GM20431 (cell line): ENCODE measurements at regions not wholly inside any gene's neighbourhood (a gene's known extent, or its start where the extent isn't known, plus 50 kb on each side); places are given as distances from the start of the nearest gene placed in this dataset.

ENCODE experiments used
- in situ Hi-C: fragments of 300-500 bp; cut with MseI, MboI; formaldehyde crosslinking; loops from one replicate; pipeline ENCODE4 v1.15.0; 2020; ENCODE audit warnings: low sequenced_read_pairs; ENCODE audit not compliant: unreplicated experiment

DNA sequence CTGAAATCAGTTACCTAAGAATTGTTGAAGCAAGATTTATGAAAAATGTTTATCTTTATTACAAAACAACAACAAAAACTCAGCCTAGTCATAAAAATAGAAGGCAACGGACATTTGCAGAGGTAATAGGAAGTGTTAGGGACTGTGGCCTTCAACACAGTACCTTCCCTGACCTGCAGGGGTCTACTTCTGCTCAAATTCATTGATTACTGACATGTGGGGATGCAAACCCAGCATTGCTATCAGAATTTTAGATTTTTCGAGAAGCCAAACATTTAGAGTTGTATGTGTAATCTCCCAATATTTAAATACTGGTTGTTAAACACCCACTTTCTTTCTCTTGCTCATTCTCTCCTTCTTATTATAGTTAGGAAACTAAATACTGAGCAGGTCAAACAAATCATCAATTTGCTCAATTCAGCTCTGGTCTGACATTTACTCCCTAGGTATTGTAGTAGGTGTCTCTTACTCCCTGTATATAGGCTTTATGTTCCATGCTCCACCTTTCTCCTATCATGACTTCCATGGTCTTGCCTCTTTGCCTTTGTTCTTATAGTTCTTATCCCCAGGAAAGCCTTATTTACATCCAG lies 198.5 kb downstream of the UBE2E3 start:
- in situ Hi-C loops = no loop called here

DNA sequence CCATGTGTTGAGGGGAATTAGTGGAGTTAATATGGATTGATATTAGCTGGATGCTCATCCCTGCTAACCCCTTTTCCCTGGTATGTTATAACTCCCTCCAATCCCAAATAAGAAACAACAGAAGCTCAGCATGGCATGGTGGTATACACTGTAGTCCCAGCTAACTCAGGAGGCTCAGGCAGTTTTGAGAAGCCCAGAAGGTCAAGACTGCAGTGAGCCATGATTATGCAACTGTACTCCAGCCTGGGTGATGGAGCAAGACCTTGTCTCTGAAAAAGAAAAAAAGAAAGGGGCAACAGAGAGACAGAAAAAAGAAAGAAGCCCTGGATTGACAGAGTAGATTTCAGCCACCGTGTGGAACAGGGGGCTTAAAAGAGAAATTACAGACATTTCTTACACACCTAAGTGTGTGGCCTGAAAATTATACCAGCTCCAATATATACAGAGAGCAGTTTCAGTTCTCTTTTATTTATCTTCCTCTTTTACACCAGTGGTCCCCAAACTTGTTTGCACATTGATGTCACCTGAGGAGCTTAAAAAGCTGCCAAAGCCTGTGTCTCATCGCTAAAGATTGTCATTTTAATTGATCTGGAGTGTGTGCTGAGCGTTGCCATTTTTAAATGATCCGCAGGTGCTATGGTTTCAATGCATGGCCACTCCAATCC lies 203.6 kb downstream of the UBE2E3 start:
- in situ Hi-C loops = no loop called here

DNA sequence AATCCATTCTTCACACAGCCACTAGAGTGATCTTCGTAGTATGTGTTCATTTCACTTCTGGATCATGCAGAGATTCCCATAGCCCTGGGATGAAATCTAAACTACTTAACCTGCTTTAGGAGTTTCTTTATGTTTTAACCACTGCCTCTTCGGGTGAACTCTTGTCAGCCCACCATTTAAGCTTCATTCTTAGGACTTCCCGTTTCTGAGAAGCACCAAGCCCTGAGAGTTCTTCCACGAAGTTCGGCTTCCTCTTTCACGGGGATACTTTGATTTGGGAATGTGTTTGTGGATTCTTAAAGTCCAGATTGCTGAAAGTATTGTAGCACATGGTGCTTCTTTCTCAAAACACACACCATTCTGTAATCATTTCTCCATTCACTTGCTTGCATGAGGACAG lies 205.0 kb downstream of the UBE2E3 start:
- in situ Hi-C loops = no loop called here

DNA sequence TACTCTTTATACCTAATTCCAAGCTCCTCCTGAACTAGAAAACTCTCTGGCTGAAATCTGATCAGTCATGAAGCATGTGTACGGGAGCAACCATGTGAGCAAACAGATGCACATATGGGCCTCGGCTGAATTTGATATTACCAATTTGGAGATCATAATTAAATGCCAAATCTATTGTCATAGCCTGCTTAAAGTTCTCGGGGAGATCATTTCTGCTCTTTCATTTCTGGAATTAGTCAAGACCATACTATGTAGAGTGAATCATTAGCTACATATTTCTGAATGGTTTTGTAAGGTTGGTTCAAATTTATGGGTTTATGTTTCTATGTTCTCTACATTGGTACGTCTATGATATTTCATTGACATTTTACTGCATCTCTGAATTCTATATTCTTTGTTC lies 205.5 kb downstream of the UBE2E3 start:
- in situ Hi-C loops = no loop called here

DNA sequence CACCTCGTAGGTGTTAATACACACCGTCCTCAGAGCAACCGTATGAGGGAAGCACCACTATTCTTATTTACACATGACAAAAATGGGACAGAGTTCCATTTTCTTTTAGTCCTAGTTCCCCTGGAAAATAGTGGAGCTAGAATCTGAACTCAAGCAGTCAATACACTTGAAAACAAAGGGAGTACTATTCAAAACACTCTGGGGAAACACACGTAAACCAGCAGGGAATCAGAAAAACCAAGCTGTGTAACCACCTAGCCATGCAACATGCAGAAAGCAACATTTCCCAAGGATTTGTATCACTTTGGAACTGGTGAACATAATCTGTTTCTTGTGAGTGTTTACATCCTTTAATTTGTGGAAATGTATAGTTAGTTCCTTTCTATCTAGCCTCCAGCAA lies 208.2 kb downstream of the UBE2E3 start:
- in situ Hi-C loops = no loop called here

DNA sequence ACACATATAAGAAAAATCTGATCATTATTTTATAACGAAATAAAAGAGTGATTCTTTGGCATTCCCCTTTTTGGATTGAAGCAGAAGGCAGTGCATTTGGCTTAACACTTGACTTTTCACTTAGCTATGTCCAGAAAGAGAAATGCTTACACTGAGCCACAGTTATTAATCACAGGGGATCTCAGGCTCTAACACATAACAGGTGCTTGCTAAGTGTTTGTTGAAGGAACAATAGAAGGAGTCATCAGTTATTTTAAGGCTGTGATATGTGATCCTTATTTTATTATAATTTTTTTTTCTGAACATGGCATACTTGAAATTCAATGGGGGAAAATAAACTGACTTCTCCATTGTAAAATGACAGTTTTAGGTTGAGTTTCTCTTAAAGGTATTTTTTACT lies 209.5 kb downstream of the UBE2E3 start:
- in situ Hi-C loops = no loop called here

DNA sequence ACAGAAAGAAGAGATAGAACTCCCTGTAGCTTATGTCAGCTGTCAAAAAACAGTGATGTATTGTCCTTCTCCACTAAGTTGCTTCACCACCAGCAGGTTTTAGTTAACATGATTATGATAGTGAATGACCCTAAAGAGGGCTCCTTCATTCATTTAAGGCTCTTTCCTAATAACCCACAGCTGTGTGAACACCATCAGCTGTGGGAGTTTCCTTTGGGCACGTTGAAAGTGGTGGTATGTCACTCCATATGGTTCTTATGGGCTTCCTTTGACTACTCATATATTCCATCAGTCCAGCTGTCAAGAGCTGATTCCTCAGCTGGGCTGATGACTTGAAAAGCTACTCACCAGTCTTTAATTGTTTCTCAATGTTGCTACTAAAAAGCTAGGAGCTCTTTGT lies 210.3 kb downstream of the UBE2E3 start:
- in situ Hi-C loops = no loop called here

DNA sequence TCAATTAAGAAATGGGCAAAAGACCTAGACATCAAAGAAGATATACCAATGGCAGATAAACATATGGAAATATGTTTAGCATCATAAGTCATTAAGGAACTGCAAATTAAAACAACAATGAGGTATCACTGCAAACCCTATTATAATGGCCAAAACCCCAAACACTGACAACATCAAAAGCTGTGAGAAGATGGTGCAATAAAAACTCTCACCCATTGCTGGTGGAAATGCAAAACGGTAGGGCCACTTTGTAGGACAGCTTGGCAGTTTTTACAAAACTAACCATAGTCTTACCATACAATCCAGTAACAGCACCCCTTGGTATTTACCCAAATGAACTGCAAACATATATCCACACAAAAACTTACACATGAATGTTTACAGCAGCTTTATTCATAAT lies 213.1 kb downstream of the UBE2E3 start:
- in situ Hi-C loops = no loop called here

DNA sequence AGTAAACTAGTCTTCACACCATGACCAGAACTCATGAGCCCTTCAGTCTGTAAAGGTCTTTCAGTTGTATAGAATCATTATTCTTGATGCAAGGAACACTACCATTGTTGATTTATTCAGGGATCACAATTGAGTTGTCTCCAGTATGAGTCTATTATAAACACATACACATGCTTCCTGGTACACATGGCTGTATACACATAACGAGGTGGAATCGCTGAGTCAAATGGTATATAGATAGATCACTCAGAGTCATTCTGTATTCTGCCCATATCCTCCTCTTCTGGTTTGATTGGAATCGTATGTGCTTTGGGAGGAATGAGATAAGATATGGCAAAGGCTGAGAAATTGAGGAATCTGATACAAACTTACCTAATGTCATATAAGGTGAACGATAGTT lies 216.0 kb downstream of the UBE2E3 start:
- in situ Hi-C loops = no loop called here

DNA sequence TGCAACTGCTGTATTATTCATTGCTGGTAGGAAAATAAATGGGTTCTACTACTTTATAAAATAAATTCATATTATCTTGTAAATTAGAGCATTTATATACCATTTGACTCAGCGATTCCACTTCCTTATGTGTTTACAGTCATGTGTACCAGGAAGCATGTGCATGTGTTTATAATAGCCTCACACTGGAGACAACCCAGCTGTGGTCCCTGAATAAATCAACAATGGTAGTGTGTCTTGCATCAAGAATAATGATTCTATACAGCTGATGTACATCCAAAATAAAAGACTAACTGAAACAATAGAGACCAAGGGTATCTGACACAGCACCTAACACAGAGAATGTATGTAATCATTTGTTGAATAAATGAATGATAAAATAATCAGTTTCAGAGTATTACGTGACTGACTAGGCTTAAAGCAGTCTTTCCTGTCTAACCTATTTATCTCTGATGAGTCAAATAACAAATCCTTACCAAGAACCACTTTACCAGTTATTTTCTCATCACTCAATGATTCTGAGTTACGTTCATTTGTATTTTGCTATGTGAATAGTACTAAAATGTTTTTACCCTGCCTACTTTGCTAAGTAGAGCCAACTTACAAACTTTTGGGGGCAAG lies 216.8 kb downstream of the UBE2E3 start:
- in situ Hi-C loops = no loop called here

DNA sequence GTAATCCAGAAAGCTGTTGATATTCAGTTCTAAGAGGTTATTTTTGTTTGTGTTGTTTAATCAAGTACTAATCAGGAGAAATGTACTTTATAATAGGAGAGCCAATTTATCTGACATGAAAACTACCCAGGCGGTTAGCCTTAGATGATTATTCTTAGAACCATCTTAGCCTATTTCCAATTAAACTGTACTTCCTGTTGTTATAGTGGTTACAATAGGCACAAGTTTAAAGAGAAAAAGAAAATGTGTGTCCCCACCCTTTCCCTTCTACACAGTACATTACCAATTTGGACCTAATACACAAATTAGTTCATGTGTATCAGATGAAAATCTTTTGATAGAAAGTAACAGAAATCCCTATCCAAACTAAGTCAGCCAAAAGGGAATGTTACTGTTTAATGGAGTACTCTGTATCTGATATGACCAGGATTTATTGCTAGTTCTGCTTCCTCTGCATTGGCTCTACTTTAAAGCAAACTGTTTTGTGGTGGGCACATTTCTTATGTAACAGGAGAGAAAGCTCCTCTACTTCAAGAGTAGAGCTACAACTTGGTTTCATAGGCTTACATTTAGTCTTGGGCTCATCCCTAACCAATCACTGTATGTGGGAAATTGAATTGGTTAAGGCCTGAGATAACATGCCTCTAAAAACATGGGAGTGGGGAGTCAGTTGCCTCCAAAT lies 217.9 kb downstream of the UBE2E3 start:
- in situ Hi-C loops = no loop called here

DNA sequence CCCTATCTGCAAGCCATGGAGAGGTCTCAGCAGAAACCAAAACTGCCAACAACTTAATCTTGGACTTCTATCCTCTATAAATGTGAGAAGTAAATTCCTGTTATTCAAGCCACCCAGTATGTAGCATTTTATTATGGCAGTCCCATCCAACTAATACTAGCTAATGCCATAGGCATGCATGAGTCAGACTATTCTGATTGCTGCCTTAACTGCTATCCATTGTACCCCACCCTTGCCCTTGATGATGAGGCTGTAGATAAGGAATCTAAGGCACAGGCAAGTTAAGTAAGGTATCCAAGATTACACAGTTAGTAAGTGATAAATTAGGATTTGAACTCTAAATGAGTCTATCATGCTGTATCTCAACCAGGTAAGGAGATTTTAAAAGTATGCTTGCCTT lies 223.0 kb downstream of the UBE2E3 start:
- in situ Hi-C loops = no loop called here

DNA sequence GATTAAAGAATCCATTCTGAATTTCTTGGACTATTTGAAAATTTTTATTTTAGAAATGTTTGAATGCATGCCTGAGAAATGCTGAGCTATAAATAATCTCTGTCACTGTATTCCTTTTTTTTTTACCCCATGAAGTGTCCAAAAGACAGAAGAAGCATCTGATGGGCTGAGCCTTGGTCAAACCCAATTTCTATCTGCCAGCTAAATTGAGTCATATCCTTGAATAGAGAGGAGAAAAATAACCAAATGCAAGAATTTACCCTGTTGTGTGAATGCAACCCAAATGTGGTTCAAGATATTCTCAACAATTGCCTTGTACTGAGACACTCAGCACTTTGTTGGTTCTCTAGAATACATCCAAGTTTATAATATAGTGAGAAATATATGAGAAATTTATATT lies 223.5 kb downstream of the UBE2E3 start:
- in situ Hi-C loops = no loop called here

DNA sequence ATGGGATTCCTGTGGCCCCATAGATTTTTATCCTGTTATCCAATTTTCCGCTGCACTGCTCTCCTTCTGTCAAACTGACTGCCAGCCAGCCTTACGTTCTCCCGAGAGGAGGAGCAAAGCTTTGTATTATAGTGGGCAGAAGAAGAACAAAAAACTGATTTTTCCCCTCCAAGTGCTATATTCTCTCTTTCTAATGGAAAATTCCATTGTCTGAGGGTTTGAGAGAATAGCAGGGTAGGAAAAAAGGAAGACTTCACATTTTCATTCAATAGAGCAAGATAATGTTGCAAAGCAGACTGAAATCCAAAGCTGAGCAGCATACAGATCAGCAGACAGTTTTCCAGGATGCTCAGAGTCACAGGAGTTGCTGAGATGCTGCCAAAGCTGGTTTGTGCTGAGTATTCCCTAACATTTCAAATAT lies 238.0 kb downstream of the UBE2E3 start:
- in situ Hi-C loops = no loop called here

DNA sequence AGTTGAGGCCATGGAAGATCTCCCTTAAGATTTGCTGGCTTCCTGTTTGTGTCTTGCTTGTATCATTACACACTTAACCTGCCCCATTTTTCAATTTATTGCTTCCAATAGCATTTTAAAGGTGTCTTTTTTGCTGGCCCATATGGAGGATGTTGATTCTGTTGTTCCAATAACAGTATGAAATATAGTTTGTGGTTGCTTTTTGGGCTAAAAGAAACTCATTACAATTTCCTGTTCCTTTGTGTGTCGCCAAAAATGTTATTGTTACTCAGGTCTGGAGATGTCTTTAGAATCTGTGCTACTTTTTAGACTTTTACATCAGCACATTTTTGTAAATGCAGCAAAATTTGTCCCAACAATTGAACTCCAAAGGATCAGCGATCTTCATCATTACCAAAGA lies 234.0 kb upstream of the ITGA4 start:
- in situ Hi-C loops = no loop called here

DNA sequence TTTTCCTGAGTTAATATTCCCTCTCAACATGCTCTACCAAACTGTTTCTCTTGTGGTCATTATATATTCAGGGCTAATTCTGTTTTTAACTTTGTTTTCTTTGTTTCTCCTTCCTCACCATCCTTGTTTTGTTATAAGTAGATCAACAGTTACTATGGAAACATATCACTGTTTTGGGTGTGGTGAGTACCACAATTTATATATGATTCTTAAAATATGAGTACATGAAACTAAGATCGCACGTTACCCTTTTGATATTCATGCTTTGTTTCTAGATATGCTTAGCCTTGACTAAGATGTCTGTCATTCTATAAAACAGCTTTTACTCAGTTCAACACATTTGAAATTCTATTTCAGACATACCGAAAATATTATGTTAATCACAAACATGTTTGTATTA lies 232.3 kb upstream of the ITGA4 start:
- in situ Hi-C loops = no loop called here

DNA sequence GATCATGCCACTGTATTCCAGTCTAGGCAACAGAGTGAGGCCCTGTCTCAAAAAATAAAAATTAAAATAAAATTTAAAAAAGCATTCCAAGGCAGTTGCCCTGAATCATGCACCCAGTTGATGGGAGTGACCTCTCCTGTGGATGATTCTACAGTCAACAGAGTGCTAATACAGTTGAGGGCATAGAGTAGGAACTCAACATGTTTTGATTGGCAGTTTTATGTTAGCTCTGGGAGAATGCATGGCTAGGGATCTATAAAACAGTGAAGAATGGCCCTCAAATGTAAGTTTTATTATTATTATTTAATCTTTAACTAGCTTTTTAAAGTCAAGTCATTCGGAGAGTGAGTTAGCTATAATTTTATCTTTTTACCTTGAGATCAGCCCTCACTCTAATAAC lies 228.5 kb upstream of the ITGA4 start:
- in situ Hi-C loops = no loop called here

DNA sequence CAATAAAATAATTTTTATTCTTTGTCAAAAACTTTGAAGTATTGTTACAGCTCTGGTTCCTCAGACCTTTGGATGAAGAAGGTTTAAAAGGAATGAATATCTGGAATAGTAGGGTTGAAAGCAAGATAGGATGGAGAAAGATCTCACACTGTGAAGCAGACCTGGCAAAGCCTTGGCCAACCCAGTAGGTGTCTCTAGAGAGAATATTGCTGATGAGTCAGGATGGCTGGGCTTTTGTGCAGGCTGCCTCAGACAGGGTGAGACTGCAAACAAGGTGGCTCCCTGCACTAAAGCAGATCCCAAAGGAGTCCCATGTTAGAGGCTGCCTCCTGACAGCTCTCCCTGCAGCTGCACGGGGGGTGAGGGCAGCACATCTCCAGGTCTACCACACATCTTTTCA lies 226.0 kb upstream of the ITGA4 start:
- in situ Hi-C loops = no loop called here

DNA sequence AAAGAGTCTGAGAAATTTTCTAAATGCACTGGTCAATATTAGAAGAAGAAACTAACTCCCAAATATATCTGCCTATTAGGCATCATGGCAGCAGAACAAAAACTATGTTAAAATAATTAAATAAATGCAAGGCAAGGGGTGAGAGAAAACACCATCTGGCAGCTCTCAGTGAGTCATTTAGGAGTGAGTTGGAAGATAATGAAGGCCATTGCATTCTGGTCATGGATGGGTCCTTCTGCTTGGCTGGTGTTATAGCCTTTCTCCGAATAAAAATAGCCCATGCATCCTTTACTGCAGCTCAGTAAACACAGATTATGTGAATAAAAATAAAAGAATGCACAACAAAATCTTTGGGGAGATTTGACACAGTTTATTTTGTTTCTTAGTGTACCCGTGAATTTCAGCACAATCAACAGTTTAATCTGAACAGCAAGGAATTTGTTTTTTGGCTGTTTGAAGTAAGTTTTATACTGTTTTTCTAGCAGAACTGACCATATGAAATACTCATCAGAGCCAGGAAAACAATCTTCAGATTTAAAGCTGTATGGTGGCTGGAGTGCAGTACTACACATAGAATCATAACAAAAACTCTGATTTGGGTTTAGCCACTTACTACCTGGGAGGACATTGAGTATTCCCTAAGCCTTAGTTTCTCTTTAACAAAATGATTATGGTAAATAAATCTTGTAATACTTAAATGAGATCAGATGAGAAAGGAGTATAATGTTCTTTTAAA lies 225.1 kb upstream of the ITGA4 start:
- in situ Hi-C loops = no loop called here

DNA sequence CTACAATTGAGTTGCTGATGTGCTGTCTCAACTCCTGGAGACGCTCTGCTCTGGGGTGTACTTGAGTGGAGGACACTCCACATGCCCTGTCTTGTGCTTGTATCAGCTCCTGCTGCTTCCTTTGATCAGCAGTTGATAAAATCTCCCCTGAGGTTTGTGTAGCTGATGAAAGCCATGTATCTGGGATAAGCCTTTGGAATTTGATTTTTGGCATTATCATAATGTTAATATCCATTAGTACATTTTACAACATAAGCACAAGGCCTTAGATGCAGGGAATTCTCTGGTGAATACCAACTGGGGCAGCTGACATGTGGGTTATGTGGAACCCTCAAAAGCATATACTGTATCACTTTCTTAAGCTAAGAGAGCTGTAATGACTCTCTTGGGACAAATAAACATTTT lies 222.7 kb upstream of the ITGA4 start:
- in situ Hi-C loops = no loop called here

DNA sequence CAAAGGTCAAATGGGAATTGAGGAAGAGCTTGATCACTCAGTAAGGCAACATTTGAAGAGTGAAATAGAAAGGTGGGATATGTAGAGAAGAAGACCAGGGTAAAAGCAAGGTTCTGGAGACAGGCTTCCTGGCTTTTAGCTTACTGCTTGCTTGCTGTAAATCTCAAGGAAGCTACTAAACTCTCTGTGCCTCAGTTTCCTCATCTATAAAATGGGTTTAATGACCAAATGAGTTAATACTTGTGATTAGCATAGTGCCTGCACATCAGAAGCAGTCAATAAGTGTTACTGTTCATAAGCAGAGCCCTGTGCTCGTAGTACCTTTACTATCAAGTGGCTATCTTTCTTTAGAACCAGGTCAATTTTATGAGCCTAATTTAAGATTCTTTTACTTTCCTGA lies 222.2 kb upstream of the ITGA4 start:
- in situ Hi-C loops = no loop called here
